DND-41 (cell line): ENCODE measurements at regions not wholly inside any gene's neighbourhood (a gene's known extent, or its start where the extent isn't known, plus 50 kb on each side); places are given as distances from the start of the nearest gene placed in this dataset.

Experiments
- ATAC-seq: fragments of 200-7000 bp; cut with Tn5 transposase; 3 replicates; pipeline ENCODE4 v1.9.1; 2021; ENCODE audit warnings: low read depth; ENCODE audit not compliant: insufficient read depth
- DNase-seq: peaks from one replicate; pipeline ENCODE4 v3.0.0-alpha.2; 2020
- H2AFZ ChIP-seq: 2 replicates; pipeline ENCODE4 v1.6.0; 2012; ENCODE audit warnings: low read depth, low read length
- H3K27ac ChIP-seq: 2 replicates; pipeline ENCODE4 v1.5.1; 2012; ENCODE audit warnings: low read length, inconsistent platforms
- H3K27me3 ChIP-seq: fragments of 200-600 bp; sonication (generic); 2 replicates; pipeline ENCODE4 v1.6.0; 2012; ENCODE audit warnings: low read length, mild to moderate bottlenecking, inconsistent platforms; ENCODE audit not compliant: insufficient read depth, poor library complexity
- H3K36me3 ChIP-seq: 2 replicates; pipeline ENCODE4 v1.5.1; 2012; ENCODE audit warnings: low read length, inconsistent platforms; ENCODE audit not compliant: insufficient read depth
- H3K4me1 ChIP-seq: 2 replicates; pipeline ENCODE4 v1.5.1; 2012; ENCODE audit warnings: mild to moderate bottlenecking, low read length; ENCODE audit not compliant: insufficient read depth
- H3K4me2 ChIP-seq: 2 replicates; pipeline ENCODE4 v1.6.0; 2012; ENCODE audit warnings: mild to moderate bottlenecking, moderate library complexity, low read length, inconsistent platforms; ENCODE audit not compliant: insufficient read depth
- H3K4me3 ChIP-seq, 2 experiments: fragments of 200-600 bp in 1 of 2; shearing (Covaris generic) in 1 of 2; 2 replicates each; pipeline ENCODE4 v1.5.1; 2012 to 2016; ENCODE audit warnings: inconsistent platforms in 2 of 2, low read length in 2 of 2, mild to moderate bottlenecking in 2 of 2, low read depth in 1 of 2, moderate library complexity in 1 of 2
- H3K79me2 ChIP-seq: 2 replicates; pipeline ENCODE4 v1.6.0; 2012; ENCODE audit warnings: low read length, inconsistent platforms; ENCODE audit not compliant: insufficient read depth
- H3K9ac ChIP-seq: 2 replicates; pipeline ENCODE4 v1.6.0; 2012; ENCODE audit warnings: low read depth, mild to moderate bottlenecking, inconsistent platforms, low read length, moderate library complexity
- H3K9me3 ChIP-seq: 2 replicates; pipeline ENCODE4 v1.5.1; 2012; ENCODE audit warnings: low read length, moderate library complexity, mild to moderate bottlenecking, inconsistent platforms; ENCODE audit not compliant: insufficient read depth, severe bottlenecking
- H4K20me1 ChIP-seq: 2 replicates; pipeline ENCODE4 v1.6.0; 2012; ENCODE audit warnings: low read length; ENCODE audit not compliant: insufficient read depth
- CTCF ChIP-seq: IDR thresholded peaks from 2 replicates; pipeline ENCODE4 v1.5.1; 2012; ENCODE audit warnings: borderline replicate concordance, low read length, moderate library complexity, mild to moderate bottlenecking; ENCODE audit not compliant: poor library complexity, severe bottlenecking; ENCODE audit errors: extremely low read depth
- EZH2 ChIP-seq: IDR thresholded peaks from 3 replicates; pipeline ENCODE4 v1.6.1; 2012; ENCODE audit warnings: borderline replicate concordance, low read depth, mild to moderate bottlenecking, moderate library complexity, low read length, inconsistent platforms; ENCODE audit not compliant: severe bottlenecking

- H3K9ac ChIP-seq: no peak overlapping the region
- H3K4me2 ChIP-seq: no peak overlapping the region
- no peaks in the 10 kb centered on the region for H3K79me2 ChIP-seq
- H2AFZ ChIP-seq: no peak overlapping the region
- no peaks in the 10 kb centered on the region for H4K20me1 ChIP-seq
- H3K36me3 ChIP-seq: no peaks in the 10 kb centered on the region
- H3K27ac ChIP-seq: no peak overlapping the region
- no peaks in the 10 kb centered on the region for H3K4me1 ChIP-seq
- H3K9me3 ChIP-seq: no peaks in the 10 kb centered on the region
- no peak for TF ChIP-seq EZH2
- no peak for TF ChIP-seq CTCF
- ATAC-seq (no peak), DNase-seq (no peak)
- no peaks in the 10 kb centered on the region for H3K27me3 ChIP-seq
- H3K4me3 ChIP-seq: no peak overlapping the region
These were observed 116.1 kb downstream of the GASK1B start for GRCh38 chr4:158056689-158057245.

GRCh38 chr4:158055668-158056067 lies 117.2 kb downstream of the GASK1B start:
- DNase-seq: no peak
- no peaks in the 10 kb centered on the region for H3K27me3 ChIP-seq
- no peaks in the 10 kb centered on the region for H3K79me2 ChIP-seq
- no peak overlapping the region for H3K27ac ChIP-seq
- no peak for ATAC-seq
- H3K9ac ChIP-seq: no peak overlapping the region
- no peak overlapping the region for H3K4me3 ChIP-seq
- no peaks in the 10 kb centered on the region for H3K4me1 ChIP-seq
- H4K20me1 ChIP-seq: no peaks in the 10 kb centered on the region
- H3K36me3 ChIP-seq: no peaks in the 10 kb centered on the region
- H2AFZ ChIP-seq: no peak overlapping the region
- TF ChIP-seq CTCF (no peak), EZH2 (no peak)
- H3K4me2 ChIP-seq: no peak overlapping the region
- H3K9me3 ChIP-seq: no peaks in the 10 kb centered on the region

- DNase-seq (no peak), ATAC-seq (no peak)
- Histone ChIP-seq H3K27ac (no peak overlapping the region), H3K27me3 (no peaks in the 10 kb centered on the region), H3K4me1 (no peaks in the 10 kb centered on the region), H3K36me3 (no peaks in the 10 kb centered on the region), H3K4me2 (no peak overlapping the region), H3K79me2 (no peaks in the 10 kb centered on the region), H3K4me3 (no peak overlapping the region), H3K9ac (no peak overlapping the region), H2AFZ (no peak overlapping the region), H4K20me1 (no peaks in the 10 kb centered on the region), H3K9me3 (no peaks in the 10 kb centered on the region)
- TF ChIP-seq EZH2 (no peak), CTCF (no peak)
These were observed 119.0 kb downstream of the GASK1B start for GRCh38 chr4:158053801-158054200.

GRCh38 chr4:158053086-158053485 lies 119.7 kb downstream of the GASK1B start:
- Histone ChIP-seq H3K4me2 (no peak overlapping the region), H2AFZ (no peak overlapping the region), H3K4me3 (no peak overlapping the region), H3K9ac (no peak overlapping the region), H4K20me1 (no peaks in the 10 kb centered on the region), H3K36me3 (no peaks in the 10 kb centered on the region), H3K27ac (no peak overlapping the region), H3K4me1 (no peaks in the 10 kb centered on the region), H3K79me2 (no peaks in the 10 kb centered on the region), H3K27me3 (no peaks in the 10 kb centered on the region), H3K9me3 (no peaks in the 10 kb centered on the region)
- no peak for ATAC-seq
- DNase-seq: no peak
- no peak for TF ChIP-seq EZH2
- no peak for TF ChIP-seq CTCF
